ES-I3 (cell line): ENCODE measurements at regions not wholly inside any gene's neighbourhood (a gene's known extent, or its start where the extent isn't known, plus 50 kb on each side); places are given as distances from the start of the nearest gene placed in this dataset.

Experiments
- H3K36me3 ChIP-seq: 2 replicates; pipeline ENCODE4 v1.6.1; 2013; ENCODE audit warnings: mild to moderate bottlenecking, low read length, control low read depth, moderate library complexity; ENCODE audit not compliant: insufficient read depth
- H3K4me1 ChIP-seq: 2 replicates; pipeline ENCODE4 v1.6.1; 2013; ENCODE audit warnings: mild to moderate bottlenecking, control low read depth, low read length; ENCODE audit not compliant: insufficient read depth
- H3K9ac ChIP-seq: 2 replicates; pipeline ENCODE4 v1.6.1; 2013; ENCODE audit warnings: low read depth, mild to moderate bottlenecking, low read length, moderate library complexity
- H3K9me3 ChIP-seq: 2 replicates; pipeline ENCODE4 v1.6.1; 2013; ENCODE audit warnings: mild to moderate bottlenecking, low read length, moderate library complexity; ENCODE audit not compliant: control insufficient read depth, insufficient read depth

- Histone ChIP-seq H3K9me3 (peaks cover 5% of the 10 kb centered on the region; the same call in 1 of the 2 replicates), H3K4me1 (no peaks in the 10 kb centered on the region), H3K36me3 (no peaks in the 10 kb centered on the region), H3K9ac (no peak overlapping the region)
Measured at GRCh38 chr6:167588920-167589614, 237.6 kb upstream of the AFDN start.

- H3K9ac ChIP-seq = no peak overlapping the region
- H3K36me3 ChIP-seq = no peaks in the 10 kb centered on the region
- peaks cover 5% of the 10 kb centered on the region; the same call in 1 of the 2 replicates for H3K9me3 ChIP-seq
- H3K4me1 ChIP-seq = no peaks in the 10 kb centered on the region
Measured at GRCh38 chr6:167589615-167589940, 237.1 kb upstream of the AFDN start.

DNA sequence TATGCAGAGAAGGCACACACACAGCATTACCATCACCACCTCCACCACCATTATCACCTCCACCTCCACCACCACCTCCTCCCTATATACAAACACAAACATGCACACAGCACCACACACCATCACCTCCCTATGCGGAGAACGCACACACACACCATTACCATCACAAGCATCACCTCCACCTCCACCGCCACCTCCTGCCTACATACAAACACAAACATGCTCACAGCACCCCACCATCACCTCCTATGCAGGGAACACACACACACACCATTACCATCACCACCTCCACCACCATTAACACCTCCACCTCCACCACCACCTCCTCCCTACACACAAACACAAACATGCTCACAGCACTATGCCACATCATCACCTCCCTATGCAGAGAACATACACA, 236.5 kb upstream of the AFDN start:
- Histone ChIP-seq H3K36me3 (no peaks in the 10 kb centered on the region), H3K9me3 (peaks cover 5% of the 10 kb centered on the region; the same call in 1 of the 2 replicates), H3K4me1 (no peaks in the 10 kb centered on the region), H3K9ac (no peak overlapping the region)
